OCI-M2 (cell line): ENCODE measurements at regions not wholly inside any gene's neighbourhood (a gene's known extent, or its start where the extent isn't known, plus 50 kb on each side); places are given as distances from the start of the nearest gene placed in this dataset.
A peak's percentile ranks its signal among the peaks of the same experiment; 100 is the strongest.

Experiments
- DNase-seq: peaks from one replicate; lab custom pipeline; 2025; ENCODE audit not compliant: unreplicated experiment; lab: John Stamatoyannopoulos, UW

GRCh38 chr2:16322308-16323125 is 343.1 kb downstream of the CYRIA start:
- DNase-seq = no peak

- DNase-seq = no peak
Observed at GRCh38 chr2:16321872-16322271, 343.8 kb downstream of the CYRIA start.

- DNase-seq = no peak
Observed at GRCh38 chr2:16321256-16321655, 344.4 kb downstream of the CYRIA start.

GRCh38 chr2:16320716-16321115 is 344.9 kb downstream of the CYRIA start:
- no peak for DNase-seq

GRCh38 chr2:16319551-16320121 is 346.0 kb downstream of the CYRIA start:
- DNase-seq = no peak

- DNase-seq = peak; percentile 2
Observed at GRCh38 chr2:16318474-16319195, 347.0 kb downstream of the CYRIA start.

GRCh38 chr2:16318051-16318450 is 347.6 kb downstream of the CYRIA start:
- no peak for DNase-seq

- no peak for DNase-seq
Observed at GRCh38 chr2:16317211-16317830, 348.3 kb downstream of the CYRIA start.

- no peak for DNase-seq
Observed at GRCh38 chr2:16316456-16317210, 349.0 kb downstream of the CYRIA start.

- DNase-seq = no peak
Observed at GRCh38 chr2:16315908-16316307, 349.7 kb downstream of the CYRIA start.

GRCh38 chr2:16315458-16315835 is 350.2 kb downstream of the CYRIA start:
- no peak for DNase-seq

- DNase-seq = no peak
Observed at GRCh38 chr2:16314691-16315457, 350.8 kb downstream of the CYRIA start.

- DNase-seq = no peak
Observed at GRCh38 chr2:16314001-16314400, 351.6 kb downstream of the CYRIA start.

- DNase-seq = no peak
Observed at GRCh38 chr2:16313235-16313975, 352.2 kb downstream of the CYRIA start.

- no peak for DNase-seq
Observed at GRCh38 chr2:16312771-16313170, 352.9 kb downstream of the CYRIA start.

GRCh38 chr2:16311521-16312440 is 353.9 kb downstream of the CYRIA start:
- DNase-seq = no peak

GRCh38 chr2:16308816-16309215 is 356.8 kb downstream of the CYRIA start:
- no peak for DNase-seq

GRCh38 chr2:16304876-16305590 is 360.6 kb downstream of the CYRIA start:
- DNase-seq = no peak
